GM21737 (cell line): ENCODE measurements at regions not wholly inside any gene's neighbourhood (a gene's known extent, or its start where the extent isn't known, plus 50 kb on each side); places are given as distances from the start of the nearest gene placed in this dataset.

ENCODE experiments used
- ATAC-seq: cut with Tn5 transposase; IDR thresholded peaks from one replicate; pipeline ENCODE4 v1.9.1; 2021; ENCODE audit warnings: mild to moderate bottlenecking, moderate library complexity; ENCODE audit not compliant: unreplicated experiment

- no peak for ATAC-seq
Observed at GRCh38 chr5:10077791-10078545, 171.7 kb downstream of the ATPSCKMT start.

- no peak for ATAC-seq
Observed at GRCh38 chr5:10073441-10074104, 176.1 kb downstream of the ATPSCKMT start.

- no peak for ATAC-seq
Observed at GRCh38 chr5:10069637-10070313, 179.9 kb downstream of the ATPSCKMT start.

- no peak for ATAC-seq
Observed at GRCh38 chr5:10065428-10066000, 184.2 kb downstream of the ATPSCKMT start.

- no peak for ATAC-seq
Observed at GRCh38 chr5:10064546-10065195, 185.0 kb downstream of the ATPSCKMT start.

- ATAC-seq, result no peak
Observed at GRCh38 chr5:10063997-10064396, 185.7 kb downstream of the ATPSCKMT start.

GRCh38 chr5:10059980-10060379, 189.7 kb downstream of the ATPSCKMT start:
- ATAC-seq, result no peak

GRCh38 chr5:10059556-10059955, 190.1 kb downstream of the ATPSCKMT start:
- ATAC-seq, result no peak

- no peak for ATAC-seq
Observed at GRCh38 chr5:10057356-10057755, 192.3 kb downstream of the ATPSCKMT start.

GRCh38 chr5:10056228-10056760, 193.4 kb downstream of the ATPSCKMT start:
- no peak for ATAC-seq

GRCh38 chr5:10049858-10050455, 199.7 kb downstream of the ATPSCKMT start:
- no peak for ATAC-seq

GRCh38 chr5:10046676-10047075, 203.0 kb downstream of the ATPSCKMT start:
- ATAC-seq, result no peak

GRCh38 chr5:10045376-10045775, 204.3 kb downstream of the ATPSCKMT start:
- no peak for ATAC-seq

- no peak for ATAC-seq
Observed at GRCh38 chr5:10036136-10036815, 213.4 kb downstream of the ATPSCKMT start.

- ATAC-seq, result no peak
Observed at GRCh38 chr5:10034001-10034400, 215.7 kb downstream of the ATPSCKMT start.

GRCh38 chr5:10031817-10032216, 217.9 kb downstream of the ATPSCKMT start:
- no peak for ATAC-seq

GRCh38 chr5:10030219-10030831, 219.4 kb downstream of the ATPSCKMT start:
- ATAC-seq, result no peak

- ATAC-seq, result no peak
Observed at GRCh38 chr5:10023494-10023893, 226.2 kb downstream of the ATPSCKMT start.

GRCh38 chr5:10021248-10021647, 228.4 kb downstream of the ATPSCKMT start:
- ATAC-seq, result no peak
